ENCODE measurements at regions not wholly inside any gene's neighbourhood (a gene's known extent, or its start where the extent isn't known, plus 50 kb on each side); places are given as distances from the start of the nearest gene placed in this dataset.

GRCh38 chr3:144683065-144683464 lies 711.4 kb downstream of the DIPK2A start:
- no peak for TF ChIP-seq POLR2A (IDR thresholded peaks at IDR 0.05; ENCODE audit: low read depth, low read length)
- TF ChIP-seq TAF1 (IDR thresholded peaks at IDR 0.05; ENCODE audit: borderline replicate concordance, low read depth, low read length), result no peak
